Erythroblast (primary cell): ENCODE measurements at regions not wholly inside any gene's neighbourhood (a gene's known extent, or its start where the extent isn't known, plus 50 kb on each side); places are given as distances from the start of the nearest gene placed in this dataset.

Experiments used
- GATA1 ChIP-seq: IDR thresholded peaks from 2 replicates; pipeline ENCODE4 v1.6.1; 2011; ENCODE audit warnings: low read depth, mild to moderate bottlenecking, control low read depth, low read length, moderate library complexity
- POLR2A ChIP-seq: IDR thresholded peaks from 2 replicates; pipeline ENCODE4 v1.6.1; 2011; ENCODE audit warnings: mild to moderate bottlenecking, low read length

DNA sequence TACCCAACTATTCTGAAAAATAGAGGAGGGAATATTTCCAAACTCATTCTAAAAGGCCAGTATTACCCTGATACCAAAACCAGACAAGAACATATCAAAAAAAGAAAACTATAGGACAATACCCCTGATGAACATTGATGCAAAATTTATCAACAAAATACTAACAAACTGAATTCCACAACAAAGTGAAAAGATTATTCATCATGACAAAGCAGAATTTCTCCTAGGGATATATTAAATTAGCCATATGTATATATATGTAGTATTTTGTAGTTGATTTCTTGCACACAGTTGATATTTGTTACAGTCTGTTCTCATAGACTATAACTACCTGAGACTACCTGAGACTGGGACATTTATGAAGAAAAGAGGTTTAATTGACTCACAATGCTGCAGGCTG lies 495.0 kb upstream of the SPRY2 start:
- TF ChIP-seq POLR2A (no peak), GATA1 (no peak)
